ENCODE measurements at regions not wholly inside any gene's neighbourhood (a gene's known extent, or its start where the extent isn't known, plus 50 kb on each side); places are given as distances from the start of the nearest gene placed in this dataset.

DNA sequence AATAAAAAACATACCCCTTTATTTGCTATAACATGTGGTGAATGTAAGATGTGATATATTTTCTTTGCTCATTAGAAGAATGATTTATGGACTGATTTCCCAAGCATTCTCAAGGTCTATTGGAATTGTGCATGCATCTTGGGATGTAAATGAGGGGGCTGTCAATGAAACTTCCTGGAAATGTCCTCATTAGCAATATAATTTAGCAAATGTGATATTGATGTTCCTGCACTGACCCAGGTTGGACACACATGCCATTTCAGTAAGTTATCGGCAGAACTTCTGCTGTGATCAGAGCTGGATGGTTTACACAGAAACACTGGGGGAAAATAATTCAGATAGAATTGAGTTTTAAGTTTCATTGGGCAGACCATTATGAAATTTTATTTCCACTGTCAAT is 99.9 kb downstream of the ELOVL4 start:
- Histone ChIP-seq H3K9me2 (ENCODE audit: low read depth, low read length) (no peaks in the 10 kb centered on the region), H3K27ac (ENCODE audit: low read depth, low read length, poor library complexity, severe bottlenecking) (no peak overlapping the region), H3F3A (ENCODE audit: insufficient read depth, low read length) (no peaks in the 10 kb centered on the region), H3K79me2 (ENCODE audit: insufficient read depth, low read length) (no peaks in the 10 kb centered on the region), H4K20me1 (ENCODE audit: insufficient read depth, low read length) (no peaks in the 10 kb centered on the region), H3K9me3 (ENCODE audit: low read length) (no peaks in the 10 kb centered on the region), H3K4me2 (ENCODE audit: low read length) (no peak overlapping the region), H2AFZ (ENCODE audit: low read length) (no peak overlapping the region), H3K9ac (ENCODE audit: low read length) (no peak overlapping the region), H3K4me1 (ENCODE audit: insufficient read depth, low read length, severe bottlenecking) (no peaks in the 10 kb centered on the region), H3K36me3 (ENCODE audit: insufficient read depth, low read length) (no peaks in the 10 kb centered on the region), H3K4me3 (ENCODE audit: low read depth, low read length, poor library complexity, severe bottlenecking) (no peak overlapping the region), H3K27me3 (ENCODE audit: insufficient read depth, low read length) (no peaks in the 10 kb centered on the region)
- no peak for TF ChIP-seq EZH2 (IDR thresholded peaks at IDR 0.05; ENCODE audit: borderline replicate concordance, low read length)
- TF ChIP-seq CTCF (IDR thresholded peaks at IDR 0.05; ENCODE audit: low read length): no peak

DNA sequence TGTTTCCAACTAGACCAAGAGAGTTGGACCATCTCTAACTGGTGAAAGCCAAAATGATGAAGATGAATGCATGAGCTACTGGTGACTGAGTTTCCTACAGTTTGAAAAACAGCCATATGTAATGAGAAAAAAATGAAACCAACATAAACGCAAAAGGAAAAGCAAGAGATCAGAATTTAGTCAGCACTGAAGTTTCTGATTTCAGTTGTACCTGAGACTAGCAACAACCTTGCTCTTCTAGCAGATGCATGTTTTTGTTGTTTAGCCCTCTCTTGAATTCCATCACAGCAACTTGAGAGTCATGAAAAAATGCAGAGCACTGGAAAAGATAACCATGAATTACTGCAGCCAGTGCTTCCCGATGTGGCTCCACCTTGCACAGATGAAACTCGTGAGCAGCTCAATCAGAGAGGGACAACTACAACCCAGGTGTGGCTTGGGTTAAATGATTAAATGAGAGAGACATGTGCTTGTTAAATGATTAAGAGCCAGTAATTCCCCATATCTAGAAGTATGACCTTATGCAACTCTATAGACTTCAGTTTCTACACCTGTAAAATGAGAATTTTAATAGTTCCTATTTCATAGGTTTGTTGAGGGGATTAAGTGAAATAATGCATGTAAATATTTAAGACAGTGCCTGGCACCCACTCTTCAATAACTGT is 104.8 kb downstream of the ELOVL4 start:
- Histone ChIP-seq H3K4me2 (ENCODE audit: low read length) (no peak overlapping the region), H2AFZ (ENCODE audit: low read length) (no peak overlapping the region), H3K9me3 (ENCODE audit: low read length) (no peaks in the 10 kb centered on the region), H3K36me3 (ENCODE audit: insufficient read depth, low read length) (no peaks in the 10 kb centered on the region), H3K9ac (ENCODE audit: low read length) (no peak overlapping the region), H3K4me1 (ENCODE audit: insufficient read depth, low read length, severe bottlenecking) (no peaks in the 10 kb centered on the region), H3F3A (ENCODE audit: insufficient read depth, low read length) (no peaks in the 10 kb centered on the region), H3K9me2 (ENCODE audit: low read depth, low read length) (no peaks in the 10 kb centered on the region), H4K20me1 (ENCODE audit: insufficient read depth, low read length) (no peaks in the 10 kb centered on the region), H3K27me3 (ENCODE audit: insufficient read depth, low read length) (no peaks in the 10 kb centered on the region), H3K79me2 (ENCODE audit: insufficient read depth, low read length) (no peaks in the 10 kb centered on the region), H3K27ac (ENCODE audit: low read depth, low read length, poor library complexity, severe bottlenecking) (no peak overlapping the region), H3K4me3 (ENCODE audit: low read depth, low read length, poor library complexity, severe bottlenecking) (no peak overlapping the region)
- TF ChIP-seq CTCF (IDR thresholded peaks at IDR 0.05; ENCODE audit: low read length) (no peak), EZH2 (IDR thresholded peaks at IDR 0.05; ENCODE audit: borderline replicate concordance, low read length) (no peak)

DNA sequence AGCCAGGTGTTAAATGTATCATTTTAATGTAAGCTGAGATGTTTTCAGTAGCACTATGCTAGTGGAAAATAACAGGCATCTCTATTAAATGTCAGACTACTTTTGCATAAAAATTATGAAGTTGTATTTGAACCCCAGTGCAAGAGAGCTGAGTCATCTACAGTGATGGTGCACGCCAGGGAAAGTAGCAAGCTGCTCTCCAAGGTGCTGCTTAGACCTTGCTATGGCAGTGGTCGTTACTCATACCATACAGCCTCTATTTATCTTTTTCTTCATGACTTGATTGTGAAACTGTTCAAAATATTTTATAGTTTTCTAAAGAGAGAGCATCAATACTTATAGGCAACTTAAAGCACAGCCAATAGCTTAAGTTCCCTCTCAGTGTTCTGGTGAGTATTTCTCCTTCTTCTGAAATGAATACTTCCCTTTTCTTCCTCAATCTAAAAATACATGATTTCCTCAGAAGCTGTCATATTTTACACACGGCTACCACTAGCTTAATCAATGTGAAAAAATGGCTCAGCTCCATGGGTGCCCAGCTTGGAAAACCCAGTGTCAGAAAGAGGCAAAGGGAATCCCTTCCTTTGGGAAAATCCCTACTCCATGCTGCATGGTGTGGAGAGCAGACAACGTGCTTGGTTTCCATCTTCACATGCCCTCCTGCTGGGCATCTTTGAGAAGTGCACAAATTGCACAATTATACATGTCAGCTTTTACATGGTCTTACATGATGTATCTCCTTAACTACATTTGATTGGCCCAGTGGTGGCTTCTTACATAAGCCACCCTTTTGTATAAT is 105.6 kb downstream of the ELOVL4 start:
- no peak overlapping the region for H3K4me2 ChIP-seq (ENCODE audit: low read length)
- no peaks in the 10 kb centered on the region for H4K20me1 ChIP-seq (ENCODE audit: insufficient read depth, low read length)
- no peak overlapping the region for H2AFZ ChIP-seq (ENCODE audit: low read length)
- no peak overlapping the region for H3K9ac ChIP-seq (ENCODE audit: low read length)
- no peak overlapping the region for H3K4me3 ChIP-seq (ENCODE audit: low read depth, low read length, poor library complexity, severe bottlenecking)
- H3F3A ChIP-seq (ENCODE audit: insufficient read depth, low read length): no peaks in the 10 kb centered on the region
- no peaks in the 10 kb centered on the region for H3K79me2 ChIP-seq (ENCODE audit: insufficient read depth, low read length)
- no peaks in the 10 kb centered on the region for H3K9me3 ChIP-seq (ENCODE audit: low read length)
- H3K4me1 ChIP-seq (ENCODE audit: insufficient read depth, low read length, severe bottlenecking): no peaks in the 10 kb centered on the region
- TF ChIP-seq CTCF (IDR thresholded peaks at IDR 0.05; ENCODE audit: low read length): no peak
- no peak for TF ChIP-seq EZH2 (IDR thresholded peaks at IDR 0.05; ENCODE audit: borderline replicate concordance, low read length)
- H3K27ac ChIP-seq (ENCODE audit: low read depth, low read length, poor library complexity, severe bottlenecking): no peak overlapping the region
- no peaks in the 10 kb centered on the region for H3K36me3 ChIP-seq (ENCODE audit: insufficient read depth, low read length)
- no peaks in the 10 kb centered on the region for H3K9me2 ChIP-seq (ENCODE audit: low read depth, low read length)
- H3K27me3 ChIP-seq (ENCODE audit: insufficient read depth, low read length): no peaks in the 10 kb centered on the region
